MCF 10A (cell line): ENCODE measurements at regions not wholly inside any gene's neighbourhood (a gene's known extent, or its start where the extent isn't known, plus 50 kb on each side); places are given as distances from the start of the nearest gene placed in this dataset.

Experiments used
- BruUV-seq: library from RNA; stranded (reverse); fragments of 400-500 nt; replicated peaks from 2 replicates; lab custom pipeline; 2021; lab: Mats Ljungman, UMichigan
- CTCF ChIA-PET: fragments of 300-600 bp; sonication (Branson Sonifier 250); formaldehyde crosslinking; extraction: SDS; loops from one replicate; lab custom pipeline; 2021; ENCODE audit warnings: antibody characterized with exemption, inconsistent platforms; lab: Yijun Ruan, JAX
- POLR2A ChIA-PET: fragments of 300-600, 350-650 bp; sonication (Branson Sonifier 250); formaldehyde crosslinking; extraction: SDS; loops from one replicate; lab custom pipeline; 2020; ENCODE audit warnings: antibody characterized with exemption, inconsistent platforms; lab: Yijun Ruan, JAX
- DNase-seq: peaks from one replicate; pipeline ENCODE4 v3.0.0-alpha.2; 2018; ENCODE audit not compliant: unreplicated experiment
- H3K27ac Mint-ChIP-seq: one replicate; pipeline ENCODE4 v1.8.0; 2022; ENCODE audit warnings: mild to moderate bottlenecking, low read depth, mixed read lengths; ENCODE audit not compliant: unreplicated experiment
- H3K27me3 Mint-ChIP-seq: one replicate; pipeline ENCODE4 v1.8.0; 2022; ENCODE audit warnings: mixed read lengths; ENCODE audit not compliant: insufficient read depth, unreplicated experiment
- H3K36me3 Mint-ChIP-seq: one replicate; pipeline ENCODE4 v1.8.0; 2022; ENCODE audit warnings: mild to moderate bottlenecking, moderate library complexity, mixed read lengths; ENCODE audit not compliant: insufficient read depth, unreplicated experiment
- H3K4me1 Mint-ChIP-seq: one replicate; pipeline ENCODE4 v1.8.0; 2022; ENCODE audit warnings: mixed read lengths; ENCODE audit not compliant: insufficient read depth, unreplicated experiment
- H3K4me3 Mint-ChIP-seq: one replicate; pipeline ENCODE4 v1.8.0; 2022; ENCODE audit warnings: mild to moderate bottlenecking, moderate library complexity, mixed read lengths; ENCODE audit not compliant: unreplicated experiment
- H3K9me3 Mint-ChIP-seq: one replicate; pipeline ENCODE4 v1.8.0; 2022; ENCODE audit warnings: mixed read lengths; ENCODE audit not compliant: unreplicated experiment
- CTCF ChIP-seq: fragments of 200-600 bp; IDR thresholded peaks from one replicate; pipeline ENCODE4 v1.8.0; 2022; ENCODE audit warnings: antibody characterized with exemption, mild to moderate bottlenecking; ENCODE audit not compliant: unreplicated experiment
- intact Hi-C: fragments of 100-400 bp; cut with micrococcal nuclease; formaldehyde crosslinking; loops from 2 replicates; pipeline ENCODE4 v1.14.1; 2022

- Mint-ChIP-seq H3K27ac (peak overlapping the region; percentile 91), H3K4me3 (peak overlapping the region; percentile 1), H3K4me1 (peaks cover 43% of the 10 kb centered on the region), H3K9me3 (no peaks in the 10 kb centered on the region), H3K27me3 (no peaks in the 10 kb centered on the region), H3K36me3 (no peaks in the 10 kb centered on the region)
- ChIA-PET CTCF (interaction anchor here (0.6 to 1.5 kb wide), 3 partner anchors 167 to 192 kb away, joined by 3 to 5 read pairs (median 3); no protein-coding TSS in a partner anchor), POLR2A (interaction anchor here (0.7 to 1.4 kb wide), 4 partner anchors 12 to 1152 kb away, joined by 3 to 6 read pairs (median 3); partner anchors contain the start of gene TM2D1)
- TSS peak; percentile 87 for BruUV-seq
- TF ChIP-seq CTCF, result no peak
- DNase-seq, result peak; percentile 43
- intact Hi-C loops, result no loop called here
Observed at GRCh38 chr1:60573121-60573520, 499.6 kb upstream of the C1orf87 start.

- CTCF ChIA-PET, result interaction anchor here (0.6 kb wide), 1 partner anchor 192 kb away, joined by 3 read pairs; no protein-coding TSS in a partner anchor
- H3K4me3 Mint-ChIP-seq, result no peak overlapping the region
- H3K9me3 Mint-ChIP-seq, result no peaks in the 10 kb centered on the region
- peak overlapping the region; percentile 91 for H3K27ac Mint-ChIP-seq
- POLR2A ChIA-PET, result no interaction called here
- no peaks in the 10 kb centered on the region for H3K36me3 Mint-ChIP-seq
- intact Hi-C loops, result no loop called here
- no TSS peak for BruUV-seq
- H3K27me3 Mint-ChIP-seq, result no peaks in the 10 kb centered on the region
- peaks cover 43% of the 10 kb centered on the region for H3K4me1 Mint-ChIP-seq
- no peak for TF ChIP-seq CTCF
- DNase-seq, result no peak
Observed at GRCh38 chr1:60572378-60572777, 498.8 kb upstream of the C1orf87 start.

- no peaks in the 10 kb centered on the region for H3K36me3 Mint-ChIP-seq
- DNase-seq, result peak; percentile 48
- no peaks in the 10 kb centered on the region for H3K27me3 Mint-ChIP-seq
- peak overlapping the region; percentile 32 for H3K27ac Mint-ChIP-seq
- BruUV-seq, result no TSS peak
- H3K4me3 Mint-ChIP-seq, result no peak overlapping the region
- H3K9me3 Mint-ChIP-seq, result no peaks in the 10 kb centered on the region
- intact Hi-C loops, result no loop called here
- no peak for TF ChIP-seq CTCF
- ChIA-PET POLR2A (no interaction called here), CTCF (interaction anchor here (0.6 to 0.7 kb wide), 2 partner anchors 17 to 69 kb away, joined by 3 read pairs; no protein-coding TSS in a partner anchor)
- H3K4me1 Mint-ChIP-seq, result peaks cover 43% of the 10 kb centered on the region
Observed at GRCh38 chr1:60571811-60572210, 498.2 kb upstream of the C1orf87 start.

GRCh38 chr1:60569189-60569588, 495.6 kb upstream of the C1orf87 start:
- Mint-ChIP-seq H3K27ac (no peak overlapping the region), H3K4me1 (peaks cover 36% of the 10 kb centered on the region), H3K9me3 (no peaks in the 10 kb centered on the region), H3K27me3 (no peaks in the 10 kb centered on the region), H3K4me3 (no peak overlapping the region), H3K36me3 (no peaks in the 10 kb centered on the region)
- POLR2A ChIA-PET, result no interaction called here
- no TSS peak for BruUV-seq
- CTCF ChIA-PET, result no interaction called here
- DNase-seq, result no peak
- intact Hi-C loops, result no loop called here
- TF ChIP-seq CTCF, result no peak
